GM12865 (cell line): ENCODE measurements at regions not wholly inside any gene's neighbourhood (a gene's known extent, or its start where the extent isn't known, plus 50 kb on each side); places are given as distances from the start of the nearest gene placed in this dataset.

Experiments
- DNase-seq: peaks from one replicate; pipeline ENCODE4 v3.0.0; 2010; ENCODE audit warnings: low read depth
- H3K4me3 ChIP-seq: 2 replicates; pipeline ENCODE4 v1.5.1; 2011; ENCODE audit warnings: mild to moderate bottlenecking, low read depth, low read length, control low read depth
- CTCF ChIP-seq: IDR thresholded peaks from 2 replicates; pipeline ENCODE4 v1.5.1; 2011; ENCODE audit warnings: low read length, control low read depth, low read depth, inconsistent platforms; ENCODE audit not compliant: insufficient read depth; ENCODE audit errors: missing control alignments

DNA sequence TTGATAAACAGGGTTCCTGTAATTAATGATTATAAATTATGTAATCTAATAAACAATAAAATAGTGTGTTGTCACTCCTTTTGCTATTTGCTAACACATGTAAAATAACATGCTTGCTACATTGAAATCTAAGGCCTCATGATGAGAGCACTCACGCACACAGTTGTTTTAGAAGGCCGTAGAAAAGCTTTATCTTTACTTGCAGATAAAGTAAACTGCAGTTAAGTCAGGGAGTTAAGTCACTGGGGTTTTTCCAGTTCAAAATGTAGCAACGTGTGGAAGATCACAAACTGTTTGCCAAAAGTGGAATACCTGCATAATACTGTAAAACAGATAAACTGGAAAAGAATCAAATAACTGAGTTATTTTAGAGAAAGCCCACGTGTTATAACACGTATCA lies 187.3 kb upstream of the PACRGL start:
- H3K4me3 ChIP-seq = no peak overlapping the region
- DNase-seq = no peak
- no peak for TF ChIP-seq CTCF

- DNase-seq = no peak
- TF ChIP-seq CTCF = no peak
Observed at GRCh38 chr4:20520901-20521300, 179.4 kb upstream of the PACRGL start.

GRCh38 chr4:20528508-20528907 lies 171.8 kb upstream of the PACRGL start:
- no peak overlapping the region for H3K4me3 ChIP-seq
- no peak for DNase-seq
- no peak for TF ChIP-seq CTCF

More at GRCh38 chr4:20520901-20521300, 179.4 kb upstream of the PACRGL start:
- H3K4me3 ChIP-seq = no peak overlapping the region

GRCh38 chr4:20529691-20530090 lies 170.6 kb upstream of the PACRGL start:
- TF ChIP-seq CTCF = no peak
- no peak for DNase-seq
- no peak overlapping the region for H3K4me3 ChIP-seq

GRCh38 chr4:20532116-20532790 lies 168.0 kb upstream of the PACRGL start:
- no peak for DNase-seq
- no peak for TF ChIP-seq CTCF
- no peak overlapping the region for H3K4me3 ChIP-seq

GRCh38 chr4:20532871-20533870 lies 167.1 kb upstream of the PACRGL start:
- no peak for DNase-seq
- TF ChIP-seq CTCF = no peak
- H3K4me3 ChIP-seq = no peak overlapping the region
